Esophagus squamous epithelium (tissue), 5 donors: ENCODE measurements at regions not wholly inside any gene's neighbourhood (a gene's known extent, or its start where the extent isn't known, plus 50 kb on each side); places are given as distances from the start of the nearest gene placed in this dataset.

ENCODE experiments used
- DNase-seq: peaks from one replicate; lab custom pipeline; 2025; lab: John Stamatoyannopoulos, UW
- H3K27ac ChIP-seq, 4 donors: fragments of 200-600 bp; sonication (generic); one replicate each; pipeline ENCODE4 v1.5.1; 2016 to 2019; ENCODE audit warnings: mild to moderate bottlenecking in 1 of 4
- H3K27me3 ChIP-seq, 4 donors: fragments of 200-600 bp; sonication (generic); 1 replicate in 3 of 4; 2 replicates in 1 of 4; pipeline versions ENCODE4 v1.5.1 to v1.6.0; 2017 to 2021; ENCODE audit warnings: antibody characterized with exemption in 1 of 4
- H3K36me3 ChIP-seq, 3 donors: fragments of 200-600 bp; sonication (generic); one replicate each; pipeline ENCODE4 v1.5.1; 2016 to 2019
- H3K4me1 ChIP-seq, 3 donors: fragments of 200-600 bp; sonication (generic); one replicate each; pipeline ENCODE4 v1.5.1; 2017 to 2019
- H3K4me3 ChIP-seq, 4 donors: fragments of 200-600 bp; sonication (generic); 1 replicate in 3 of 4; 2 replicates in 1 of 4; pipeline ENCODE4 v1.5.1; 2016 to 2019; ENCODE audit warnings: mild to moderate bottlenecking in 2 of 4, moderate library complexity in 1 of 4
- H3K9me3 ChIP-seq, 3 donors: fragments of 200-600 bp; sonication (generic); one replicate each; pipeline ENCODE4 v1.5.1; 2016 to 2019
- CTCF ChIP-seq, 6 experiments: fragments of 450-650 bp in 4 of 6; fragments of 200-600 bp in 2 of 6; sonication (generic) in 2 of 6; IDR thresholded peaks; one replicate each; pipeline ENCODE4 v1.5.1; 2016 to 2019; ENCODE audit warnings: antibody characterized with exemption in 6 of 6, mild to moderate bottlenecking in 4 of 6, moderate library complexity in 4 of 6
- POLR2A ChIP-seq, 4 donors: fragments of 450-650 bp; IDR thresholded peaks; one replicate each; pipeline ENCODE4 v1.6.1; 2017; ENCODE audit warnings: antibody characterized with exemption in 4 of 4, mild to moderate bottlenecking in 4 of 4, moderate library complexity in 3 of 4
- WGBS, 2 donors: methylation state at CpG; one replicate each; pipeline ENCODE4 v1.1.5; 2018; 5-methylcytosine and 5-hydroxymethylcytosine counted together
- intact Hi-C: fragments of 100-400 bp; cut with DNase I; formaldehyde crosslinking; loops from one replicate; pipeline ENCODE4 v1.15.0; 2022
- donor health status: DM: yes; HTN: yes; CAD: no.

- H3K9me3 ChIP-seq = no peaks in the 10 kb centered on the region
- H3K36me3 ChIP-seq = no peaks in the 10 kb centered on the region
- no peak overlapping the region for H3K4me3 ChIP-seq
- no peaks in the 10 kb centered on the region for H3K4me1 ChIP-seq
- no peak for DNase-seq
- intact Hi-C loops = no loop called here
- H3K27me3 ChIP-seq = no peaks in the 10 kb centered on the region
- no peak for TF ChIP-seq POLR2A (IDR thresholded peaks at IDR 0.05)
- no peak for TF ChIP-seq CTCF (IDR thresholded peaks at IDR 0.05)
- H3K27ac ChIP-seq = no peak overlapping the region
Measured at GRCh38 chr16:59740858-59741257, 1006.7 kb upstream of the GOT2 start.

GRCh38 chr16:59737274-59737673 lies 1003.2 kb upstream of the GOT2 start:
- H3K27me3 ChIP-seq = no peaks in the 10 kb centered on the region
- DNase-seq = no peak
- H3K4me1 ChIP-seq = no peaks in the 10 kb centered on the region
- no peaks in the 10 kb centered on the region for H3K36me3 ChIP-seq
- intact Hi-C loops = no loop called here
- no peak overlapping the region for H3K27ac ChIP-seq
- no peaks in the 10 kb centered on the region for H3K9me3 ChIP-seq
- no peak overlapping the region for H3K4me3 ChIP-seq
- TF ChIP-seq CTCF (IDR thresholded peaks at IDR 0.05) = no peak
- no peak for TF ChIP-seq POLR2A (IDR thresholded peaks at IDR 0.05)
- 17 to 25% methylated on average over 1 of the region's 1 CpG for WGBS, 2 donors

- Histone ChIP-seq H3K27me3 (no peaks in the 10 kb centered on the region), H3K9me3 (no peaks in the 10 kb centered on the region), H3K36me3 (no peaks in the 10 kb centered on the region), H3K27ac (no peak overlapping the region), H3K4me1 (no peaks in the 10 kb centered on the region), H3K4me3 (no peak overlapping the region)
- intact Hi-C loops = no loop called here
- DNase-seq = no peak
- no peak for TF ChIP-seq POLR2A (IDR thresholded peaks at IDR 0.05)
- no peak for TF ChIP-seq CTCF (IDR thresholded peaks at IDR 0.05)
Measured at GRCh38 chr16:59733321-59733720, 999.2 kb upstream of the GOT2 start.

- TF ChIP-seq CTCF (IDR thresholded peaks at IDR 0.05) = no peak
- no peak for TF ChIP-seq POLR2A (IDR thresholded peaks at IDR 0.05)
- intact Hi-C loops = no loop called here
- Histone ChIP-seq H3K4me3 (no peak overlapping the region), H3K4me1 (no peaks in the 10 kb centered on the region), H3K27ac (no peak overlapping the region), H3K27me3 (no peaks in the 10 kb centered on the region), H3K9me3 (no peaks in the 10 kb centered on the region), H3K36me3 (no peaks in the 10 kb centered on the region)
- DNase-seq = no peak
- 83 to 100% methylated on average over 1 of the region's 3 CpGs for WGBS, 2 donors
Measured at GRCh38 chr16:59729613-59730012, 995.5 kb upstream of the GOT2 start.

- intact Hi-C loops = no loop called here
- Histone ChIP-seq H3K36me3 (no peaks in the 10 kb centered on the region), H3K9me3 (no peaks in the 10 kb centered on the region), H3K4me3 (no peak overlapping the region), H3K27me3 (no peaks in the 10 kb centered on the region), H3K4me1 (no peaks in the 10 kb centered on the region), H3K27ac (no peak overlapping the region)
- DNase-seq = no peak
- no peak for TF ChIP-seq CTCF (IDR thresholded peaks at IDR 0.05)
- TF ChIP-seq POLR2A (IDR thresholded peaks at IDR 0.05) = no peak
- 27 to 35% methylated on average over 2 of the region's 2 CpGs for WGBS, 2 donors
Measured at GRCh38 chr16:59719121-59719520, 985.0 kb upstream of the GOT2 start.
